Panc1 (cell line): ENCODE measurements at regions not wholly inside any gene's neighbourhood (a gene's known extent, or its start where the extent isn't known, plus 50 kb on each side); places are given as distances from the start of the nearest gene placed in this dataset.

Source experiments
- ATAC-seq: fragments of 200-7000 bp; cut with Tn5 transposase; 2 replicates; pipeline ENCODE4 v1.9.1; 2020; ENCODE audit warnings: mild to moderate bottlenecking, moderate library complexity
- BruUV-seq: library from RNA; stranded (reverse); fragments of 400-500 nt; replicated peaks from 2 replicates; lab custom pipeline; 2021; lab: Mats Ljungman, UMichigan
- CTCF ChIA-PET: fragments of 300-600 bp; sonication (Branson Sonifier 250); formaldehyde crosslinking; loops from one replicate; lab custom pipeline; 2022; ENCODE audit warnings: antibody characterized with exemption; lab: Charles Lee
- POLR2A ChIA-PET: fragments of 300-600 bp; sonication (Branson Sonifier 250); formaldehyde crosslinking; loops from one replicate; lab custom pipeline; 2022; ENCODE audit warnings: antibody characterized with exemption; lab: Charles Lee
- DNase-seq: peaks from one replicate; pipeline ENCODE4 v3.0.0-alpha.2; 2010; ENCODE audit warnings: low read depth, low spot score
- H3K27ac ChIP-seq: 2 replicates; pipeline ENCODE4 v1.5.1; 2011; ENCODE audit warnings: mild to moderate bottlenecking, low read length, inconsistent platforms
- H3K27me3 ChIP-seq: fragments of 200-500 bp; sonication (Bioruptor generic); 2 replicates; pipeline ENCODE4 v1.6.0; 2014; ENCODE audit warnings: low read length, inconsistent platforms; ENCODE audit not compliant: control insufficient read depth, insufficient read depth
- H3K36me3 ChIP-seq: fragments of 200-500 bp; sonication (Bioruptor generic); 2 replicates; pipeline ENCODE4 v1.5.1; 2014; ENCODE audit warnings: inconsistent platforms, mild to moderate bottlenecking, low read length, moderate library complexity; ENCODE audit not compliant: control insufficient read depth, insufficient read depth
- H3K4me1 ChIP-seq: 2 replicates; pipeline ENCODE4 v1.5.1; 2011; ENCODE audit warnings: inconsistent platforms, mild to moderate bottlenecking, low read length, moderate library complexity; ENCODE audit not compliant: control insufficient read depth, insufficient read depth
- H3K4me3 ChIP-seq, 2 experiments: 2 replicates each; pipeline ENCODE4 v1.5.1; 2011 to 2012; ENCODE audit warnings: low read depth in 2 of 2, low read length in 2 of 2, mild to moderate bottlenecking in 2 of 2, inconsistent platforms in 1 of 2, moderate library complexity in 1 of 2
- H3K9me3 ChIP-seq: fragments of 200-500 bp; sonication (Bioruptor generic); 2 replicates; pipeline ENCODE4 v1.5.1; 2014; ENCODE audit warnings: low read depth, mild to moderate bottlenecking, inconsistent platforms, low read length, moderate library complexity; ENCODE audit not compliant: control insufficient read depth, insufficient read depth
- POLR2AphosphoS5 ChIP-seq: IDR thresholded peaks from 2 replicates; pipeline ENCODE4 v1.6.1; 2012; ENCODE audit warnings: mild to moderate bottlenecking, low read depth, low read length, moderate library complexity
- REST ChIP-seq, 2 experiments: IDR thresholded peaks; 2 replicates each; pipeline ENCODE4 v1.6.1; 2011 to 2012; ENCODE audit warnings: low read depth in 2 of 2, control low read depth in 1 of 2, low read length in 1 of 2, mild to moderate bottlenecking in 1 of 2, moderate library complexity in 1 of 2; ENCODE audit not compliant: insufficient read depth in 1 of 2
- SIN3A ChIP-seq: IDR thresholded peaks from 2 replicates; pipeline ENCODE4 v1.6.1; 2012; ENCODE audit warnings: low read depth, mild to moderate bottlenecking, low read length, moderate library complexity, borderline replicate concordance; ENCODE audit not compliant: insufficient read depth
- TCF7L2 ChIP-seq: IDR thresholded peaks from 2 replicates; pipeline ENCODE4 v1.6.1; 2011; ENCODE audit warnings: mild to moderate bottlenecking, low read depth, low read length, inconsistent platforms
- in situ Hi-C: cut with HindIII; loops from 2 replicates; pipeline ENCODE4 v1.10.0; 2016; ENCODE audit warnings: low sequenced_read_pairs, low pct_unique_long_range_greater_than_20kb
- intact Hi-C: fragments of 100-400 bp; cut with micrococcal nuclease; formaldehyde crosslinking; loops from one replicate; pipeline ENCODE4 v1.10.0; 2022; ENCODE audit not compliant: unreplicated experiment
- TF ChIP-seq, protein P1 (sequence below): fragments of 450-650 bp; IDR thresholded peaks from 2 replicates; pipeline ENCODE4 v1.5.1; 2017; ENCODE audit warnings: mild to moderate bottlenecking

- intact Hi-C loops = no loop called here
- no peaks in the 10 kb centered on the region for H3K36me3 ChIP-seq
- no peak overlapping the region for H3K27ac ChIP-seq
- ATAC-seq (no peak), DNase-seq (no peak)
- in situ Hi-C loops = no loop called here
- BruUV-seq = no TSS peak
- H3K9me3 ChIP-seq = no peaks in the 10 kb centered on the region
- no peaks in the 10 kb centered on the region for H3K4me1 ChIP-seq
- TF ChIP-seq SIN3A (no peak), REST (IDR thresholded peaks at IDR 0.05; ENCODE audit: insufficient read depth in 1 of 2, low read depth in 2 of 2, low read length in 1 of 2) (no peak), POLR2AphosphoS5 (no peak), TCF7L2 (no peak)
- TF ChIP-seq, protein P1, sequence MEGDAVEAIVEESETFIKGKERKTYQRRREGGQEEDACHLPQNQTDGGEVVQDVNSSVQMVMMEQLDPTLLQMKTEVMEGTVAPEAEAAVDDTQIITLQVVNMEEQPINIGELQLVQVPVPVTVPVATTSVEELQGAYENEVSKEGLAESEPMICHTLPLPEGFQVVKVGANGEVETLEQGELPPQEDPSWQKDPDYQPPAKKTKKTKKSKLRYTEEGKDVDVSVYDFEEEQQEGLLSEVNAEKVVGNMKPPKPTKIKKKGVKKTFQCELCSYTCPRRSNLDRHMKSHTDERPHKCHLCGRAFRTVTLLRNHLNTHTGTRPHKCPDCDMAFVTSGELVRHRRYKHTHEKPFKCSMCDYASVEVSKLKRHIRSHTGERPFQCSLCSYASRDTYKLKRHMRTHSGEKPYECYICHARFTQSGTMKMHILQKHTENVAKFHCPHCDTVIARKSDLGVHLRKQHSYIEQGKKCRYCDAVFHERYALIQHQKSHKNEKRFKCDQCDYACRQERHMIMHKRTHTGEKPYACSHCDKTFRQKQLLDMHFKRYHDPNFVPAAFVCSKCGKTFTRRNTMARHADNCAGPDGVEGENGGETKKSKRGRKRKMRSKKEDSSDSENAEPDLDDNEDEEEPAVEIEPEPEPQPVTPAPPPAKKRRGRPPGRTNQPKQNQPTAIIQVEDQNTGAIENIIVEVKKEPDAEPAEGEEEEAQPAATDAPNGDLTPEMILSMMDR = no peak
- ChIA-PET CTCF (no interaction called here), POLR2A (no interaction called here)
- no peak overlapping the region for H3K4me3 ChIP-seq
- no peaks in the 10 kb centered on the region for H3K27me3 ChIP-seq
These were observed 162.1 kb upstream of the TSLP start for GRCh38 chr5:110909415-110909814.

DNA sequence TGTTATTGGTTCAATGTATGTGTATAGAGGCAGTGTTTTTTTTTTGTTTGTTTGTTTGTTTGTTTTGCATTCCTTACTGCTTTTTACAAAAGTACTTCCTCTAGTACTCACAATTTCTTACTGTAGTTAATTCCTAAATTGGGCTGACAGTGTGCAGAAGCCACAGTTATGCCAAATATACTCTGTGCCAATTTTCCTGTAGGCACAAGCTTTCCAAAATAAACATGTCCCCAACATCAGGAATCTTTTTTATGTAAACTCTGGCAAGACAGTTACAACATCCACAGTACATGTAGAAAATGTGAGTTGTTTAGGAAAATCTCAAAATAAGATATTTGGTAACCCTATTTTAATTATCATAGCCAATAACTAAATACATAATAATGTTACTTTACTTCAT lies 161.6 kb upstream of the TSLP start:
- Histone ChIP-seq H3K4me3 (no peak overlapping the region), H3K9me3 (no peaks in the 10 kb centered on the region), H3K36me3 (no peaks in the 10 kb centered on the region), H3K27ac (no peak overlapping the region), H3K27me3 (no peaks in the 10 kb centered on the region), H3K4me1 (no peaks in the 10 kb centered on the region)
- BruUV-seq = no TSS peak
- ChIA-PET POLR2A (no interaction called here), CTCF (no interaction called here)
- in situ Hi-C loops = no loop called here
- TF ChIP-seq SIN3A (no peak), TCF7L2 (no peak), POLR2AphosphoS5 (no peak), REST (IDR thresholded peaks at IDR 0.05; ENCODE audit: insufficient read depth in 1 of 2, low read depth in 2 of 2, low read length in 1 of 2) (no peak)
- TF ChIP-seq, protein P1 = no peak
- intact Hi-C loops = no loop called here
- DNase-seq (no peak), ATAC-seq (no peak)
